Stimulated activated CD8-positive, alpha-beta memory T cell treated with anti-CD3 and anti-CD28 coated beads, Interleukin-2, amount 100 ng/mL, for 1 hour (primary cell): ENCODE measurements at regions not wholly inside any gene's neighbourhood (a gene's known extent, or its start where the extent isn't known, plus 50 kb on each side); places are given as distances from the start of the nearest gene placed in this dataset.
A peak's percentile ranks its signal among the peaks of the same experiment; 100 is the strongest.

Experiments used
- DNase-seq, 2 donors: peaks; one replicate each; pipeline ENCODE4 v3.0.0-alpha.2; 2020; ENCODE audit warnings: low read depth in 2 of 2

- no peak for DNase-seq
Measured at GRCh38 chr17:72518159-72518732, 397.4 kb downstream of the SOX9 start.

GRCh38 chr17:72518753-72519597 lies 398.2 kb downstream of the SOX9 start:
- no peak for DNase-seq

GRCh38 chr17:72519598-72519936 lies 398.7 kb downstream of the SOX9 start:
- no peak for DNase-seq

GRCh38 chr17:72520665-72521303 lies 400.0 kb downstream of the SOX9 start:
- no peak for DNase-seq

- DNase-seq: no peak
Measured at GRCh38 chr17:72523491-72523890, 402.7 kb downstream of the SOX9 start.

GRCh38 chr17:72525225-72526015 lies 404.6 kb downstream of the SOX9 start:
- DNase-seq: no peak

- no peak for DNase-seq
Measured at GRCh38 chr17:72526769-72527168, 405.9 kb downstream of the SOX9 start.

GRCh38 chr17:72527789-72528188 lies 407.0 kb downstream of the SOX9 start:
- DNase-seq: no peak

GRCh38 chr17:72528683-72529082 lies 407.9 kb downstream of the SOX9 start:
- no peak for DNase-seq

GRCh38 chr17:72529386-72529785 lies 408.6 kb downstream of the SOX9 start:
- DNase-seq: no peak

- no peak for DNase-seq
Measured at GRCh38 chr17:72530454-72530853, 409.6 kb downstream of the SOX9 start.

- no peak for DNase-seq
Measured at GRCh38 chr17:72531729-72532128, 410.9 kb downstream of the SOX9 start.

GRCh38 chr17:72534265-72534664 lies 413.4 kb downstream of the SOX9 start:
- DNase-seq: no peak

GRCh38 chr17:72534776-72535175 lies 414.0 kb downstream of the SOX9 start:
- DNase-seq: no peak

GRCh38 chr17:72535346-72535745 lies 414.5 kb downstream of the SOX9 start:
- DNase-seq: no peak

GRCh38 chr17:72535779-72536178 lies 415.0 kb downstream of the SOX9 start:
- no peak for DNase-seq

- DNase-seq: no peak
Measured at GRCh38 chr17:72536788-72537187, 416.0 kb downstream of the SOX9 start.

GRCh38 chr17:72538443-72538842 lies 417.6 kb downstream of the SOX9 start:
- no peak for DNase-seq

- no peak for DNase-seq
Measured at GRCh38 chr17:72538901-72539352, 418.1 kb downstream of the SOX9 start.

GRCh38 chr17:72539981-72540897 lies 419.4 kb downstream of the SOX9 start:
- peak; percentile 5 to 29 for DNase-seq

GRCh38 chr17:72542317-72542716 lies 421.5 kb downstream of the SOX9 start:
- no peak for DNase-seq
